HG03558 (cell line): ENCODE measurements at regions not wholly inside any gene's neighbourhood (a gene's known extent, or its start where the extent isn't known, plus 50 kb on each side); places are given as distances from the start of the nearest gene placed in this dataset.
"Not testable (repeated sequence)": the region's sequence is repeated elsewhere in the genome, so short reads cannot be mapped to it uniquely, and the experiment has no call there.

ENCODE experiments used
- ATAC-seq: cut with Tn5 transposase; IDR thresholded peaks from one replicate; pipeline ENCODE4 v1.9.1; 2021; ENCODE audit warnings: moderate number of reproducible peaks; ENCODE audit not compliant: unreplicated experiment; ENCODE audit errors: extremely low read depth

- not testable (repeated sequence) for ATAC-seq
Measured at GRCh38 chr6:27045131-27045530, 202.4 kb upstream of the PRSS16 start.

- ATAC-seq = not testable (repeated sequence)
Measured at GRCh38 chr6:27047725-27048124, 199.8 kb upstream of the PRSS16 start.

- no peak for ATAC-seq
Measured at GRCh38 chr6:27049863-27050781, 197.4 kb upstream of the PRSS16 start.

GRCh38 chr6:27052082-27052730, 195.3 kb upstream of the PRSS16 start:
- ATAC-seq = not testable (repeated sequence)

GRCh38 chr6:27052731-27053082, 194.8 kb upstream of the PRSS16 start:
- no peak for ATAC-seq

GRCh38 chr6:27053738-27054137, 193.8 kb upstream of the PRSS16 start:
- no peak for ATAC-seq

- no peak for ATAC-seq
Measured at GRCh38 chr6:27056615-27057014, 190.9 kb upstream of the PRSS16 start.

- ATAC-seq = no peak
Measured at GRCh38 chr6:27059621-27060425, 187.7 kb upstream of the PRSS16 start.

- no peak for ATAC-seq
Measured at GRCh38 chr6:27061235-27061993, 186.1 kb upstream of the PRSS16 start.

- no peak for ATAC-seq
Measured at GRCh38 chr6:27062755-27063154, 184.7 kb upstream of the PRSS16 start.

GRCh38 chr6:27065183-27065582, 182.3 kb upstream of the PRSS16 start:
- no peak for ATAC-seq

- ATAC-seq = no peak
Measured at GRCh38 chr6:27066381-27066780, 181.1 kb upstream of the PRSS16 start.

- no peak for ATAC-seq
Measured at GRCh38 chr6:27066802-27067201, 180.7 kb upstream of the PRSS16 start.

GRCh38 chr6:27073441-27073840, 174.1 kb upstream of the PRSS16 start:
- no peak for ATAC-seq

GRCh38 chr6:27076116-27076515, 171.4 kb upstream of the PRSS16 start:
- ATAC-seq = no peak

GRCh38 chr6:27078734-27079357, 168.7 kb upstream of the PRSS16 start:
- no peak for ATAC-seq

- ATAC-seq = no peak
Measured at GRCh38 chr6:27081188-27081587, 166.3 kb upstream of the PRSS16 start.

- no peak for ATAC-seq
Measured at GRCh38 chr6:27081931-27082330, 165.6 kb upstream of the PRSS16 start.

- ATAC-seq = no peak
Measured at GRCh38 chr6:27088068-27088467, 159.4 kb upstream of the PRSS16 start.
